ENCODE measurements at regions not wholly inside any gene's neighbourhood (a gene's known extent, or its start where the extent isn't known, plus 50 kb on each side); places are given as distances from the start of the nearest gene placed in this dataset.
"Not testable (repeated sequence)": the region's sequence is repeated elsewhere in the genome, so short reads cannot be mapped to it uniquely, and the experiment has no call there.

DNA sequence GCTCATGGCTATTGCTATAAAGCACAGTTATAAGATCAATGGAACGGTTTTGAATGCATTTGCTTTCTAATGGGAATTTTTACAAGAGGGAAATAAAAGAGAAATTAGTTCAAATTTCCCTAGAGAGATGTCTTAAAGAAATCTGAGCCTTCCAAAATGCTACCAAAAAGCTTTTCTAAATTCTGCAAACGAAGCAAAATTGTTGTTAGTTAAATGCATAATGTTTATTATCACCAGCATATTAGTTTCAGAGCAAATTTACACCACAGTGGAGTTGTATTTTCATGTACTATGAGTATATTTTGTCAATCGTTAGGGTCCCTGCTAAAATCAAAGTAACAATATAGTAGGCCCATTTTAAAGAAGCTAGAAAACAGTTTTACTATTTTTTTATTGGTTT is 67.4 kb upstream of the KIF2A start:
- H3K9me3 Mint-ChIP-seq (ENCODE audit: low read depth); H3K4me3 Mint-ChIP-seq; CTCF ChIA-PET; DNase-seq; H3K27me3 Mint-ChIP-seq; H3K27ac Mint-ChIP-seq; H3K36me3 Mint-ChIP-seq; ATAC-seq: not testable (repeated sequence)
- H3K4me1 Mint-ChIP-seq, result peaks cover 53% of the 10 kb centered on the region

GRCh38 chr5:62240494-62240893 is 65.5 kb upstream of the KIF2A start:
- H3K27me3 Mint-ChIP-seq, CTCF ChIA-PET: not testable (repeated sequence)

DNA sequence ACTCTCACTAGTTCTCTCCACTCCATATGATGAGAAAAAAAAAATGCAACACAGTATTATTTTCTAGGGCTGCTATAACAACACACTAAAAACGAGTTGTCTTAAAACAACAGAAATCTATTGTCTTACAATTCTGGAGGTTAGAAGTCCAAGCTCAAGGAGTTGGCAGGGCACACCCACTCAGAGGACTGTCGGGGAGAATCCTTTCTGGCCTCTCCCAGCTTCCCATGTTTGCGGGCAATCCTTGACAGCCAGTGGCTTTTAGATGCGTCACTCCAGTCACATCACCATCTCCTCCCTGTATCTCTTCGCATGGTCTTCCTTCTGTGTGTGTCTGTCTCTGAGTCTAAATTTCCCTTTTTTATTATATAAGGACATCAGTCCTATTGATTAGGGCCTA is 64.0 kb upstream of the KIF2A start:
- H3K27me3 Mint-ChIP-seq; CTCF ChIA-PET; ATAC-seq; H3K9me3 Mint-ChIP-seq (ENCODE audit: low read depth); H3K27ac Mint-ChIP-seq; H3K4me3 Mint-ChIP-seq; H3K36me3 Mint-ChIP-seq; DNase-seq: not testable (repeated sequence)
- H3K4me1 Mint-ChIP-seq, result peaks cover 31% of the 10 kb centered on the region

More at GRCh38 chr5:62240494-62240893, 65.5 kb upstream of the KIF2A start:
- H3K36me3 Mint-ChIP-seq; ATAC-seq; H3K4me3 Mint-ChIP-seq; DNase-seq; H3K9me3 Mint-ChIP-seq (ENCODE audit: low read depth): not testable (repeated sequence)
- H3K4me1 Mint-ChIP-seq, result peaks cover 41% of the 10 kb centered on the region
- peak overlapping the region; percentile 6 for H3K27ac Mint-ChIP-seq

DNA sequence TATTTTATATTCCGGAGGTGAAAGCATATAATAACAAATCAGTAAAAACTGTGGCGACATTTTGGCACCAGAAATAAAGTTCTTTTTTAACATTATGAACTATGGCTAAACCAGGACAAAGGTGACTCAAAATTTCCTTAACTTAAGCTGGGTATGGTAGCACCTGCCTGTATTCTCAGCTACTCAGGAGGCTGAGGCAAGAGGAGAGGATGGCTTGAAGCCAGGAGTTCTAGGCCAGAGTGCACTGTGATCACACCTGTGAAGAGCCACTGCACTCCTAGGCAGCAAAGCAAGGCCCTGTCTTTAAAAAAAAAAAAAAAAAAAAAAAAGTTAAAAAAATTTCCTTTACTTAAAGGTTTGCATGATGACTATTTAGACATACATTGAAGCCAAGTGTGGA is 63.0 kb upstream of the KIF2A start:
- ATAC-seq; H3K27ac Mint-ChIP-seq; H3K36me3 Mint-ChIP-seq; H3K4me3 Mint-ChIP-seq; DNase-seq; H3K27me3 Mint-ChIP-seq; H3K9me3 Mint-ChIP-seq (ENCODE audit: low read depth): not testable (repeated sequence)
- peaks cover 25% of the 10 kb centered on the region for H3K4me1 Mint-ChIP-seq
- CTCF ChIA-PET, result interaction anchor here (0.7 kb wide), 2 partner anchors 30 to 120 kb away, joined by 4 read pairs; no protein-coding TSS in a partner anchor

- H3K36me3 Mint-ChIP-seq; H3K27me3 Mint-ChIP-seq; H3K9me3 Mint-ChIP-seq (ENCODE audit: low read depth); H3K27ac Mint-ChIP-seq; H3K4me3 Mint-ChIP-seq; DNase-seq; ATAC-seq; CTCF ChIA-PET: not testable (repeated sequence)
- peaks cover 22% of the 10 kb centered on the region for H3K4me1 Mint-ChIP-seq
These were observed 57.8 kb upstream of the KIF2A start for GRCh38 chr5:62248192-62248591.

GRCh38 chr5:62250085-62250484 is 55.9 kb upstream of the KIF2A start:
- Mint-ChIP-seq H3K9me3 (ENCODE audit: low read depth) (peaks cover 11% of the 10 kb centered on the region), H3K4me1 (peaks cover 23% of the 10 kb centered on the region), H3K36me3 (peaks cover 19% of the 10 kb centered on the region)
- H3K27ac Mint-ChIP-seq, ATAC-seq, CTCF ChIA-PET, H3K4me3 Mint-ChIP-seq, H3K27me3 Mint-ChIP-seq, DNase-seq: not testable (repeated sequence)

DNA sequence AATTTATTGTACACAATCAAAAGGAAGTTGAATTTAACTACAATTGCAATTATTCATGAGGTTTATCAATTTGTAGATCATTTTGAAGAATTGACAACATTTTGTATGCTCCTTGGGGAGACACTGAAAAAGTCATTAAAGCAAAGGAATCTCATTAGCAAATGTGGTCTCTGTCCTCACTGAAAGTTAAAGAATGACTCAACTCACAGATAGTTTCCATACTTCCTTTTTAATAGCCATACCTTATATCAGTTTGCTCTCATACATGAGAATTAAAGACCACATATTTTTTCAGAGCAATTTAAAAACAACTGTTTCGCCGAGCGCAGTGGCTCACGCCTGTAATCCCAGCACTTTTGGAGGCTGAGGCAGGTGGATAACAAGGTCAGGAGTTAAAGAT is 55.1 kb upstream of the KIF2A start:
- Mint-ChIP-seq H3K36me3 (peaks cover 21% of the 10 kb centered on the region), H3K4me1 (peaks cover 26% of the 10 kb centered on the region), H3K9me3 (ENCODE audit: low read depth) (peaks cover 11% of the 10 kb centered on the region)
- H3K27ac Mint-ChIP-seq, H3K4me3 Mint-ChIP-seq, ATAC-seq, DNase-seq, H3K27me3 Mint-ChIP-seq, CTCF ChIA-PET: not testable (repeated sequence)

DNA sequence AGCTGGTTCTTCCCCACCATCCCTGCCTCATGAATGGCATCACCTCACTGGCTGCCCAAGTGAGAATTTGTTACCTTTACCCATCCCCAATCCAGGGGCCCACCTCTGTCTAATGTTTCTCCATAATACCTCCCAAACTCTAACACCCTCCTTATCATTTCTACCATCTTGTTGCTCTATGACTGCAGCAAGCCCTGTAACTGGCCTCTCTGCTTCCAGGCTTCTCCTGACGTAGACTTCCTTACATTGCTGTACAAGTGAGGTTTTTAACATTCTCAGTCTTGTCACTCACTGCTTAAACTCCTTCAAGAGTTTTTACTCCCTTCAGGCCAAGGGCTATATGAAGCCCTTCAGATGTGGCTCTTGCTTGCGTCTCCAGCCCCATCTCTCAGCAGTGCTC is 53.5 kb upstream of the KIF2A start:
- peaks cover 11% of the 10 kb centered on the region for H3K9me3 Mint-ChIP-seq (ENCODE audit: low read depth)
- H3K4me3 Mint-ChIP-seq, CTCF ChIA-PET, H3K27me3 Mint-ChIP-seq, H3K27ac Mint-ChIP-seq, ATAC-seq, DNase-seq: not testable (repeated sequence)
- peaks cover 21% of the 10 kb centered on the region for H3K36me3 Mint-ChIP-seq
- H3K4me1 Mint-ChIP-seq, result peaks cover 37% of the 10 kb centered on the region

DNA sequence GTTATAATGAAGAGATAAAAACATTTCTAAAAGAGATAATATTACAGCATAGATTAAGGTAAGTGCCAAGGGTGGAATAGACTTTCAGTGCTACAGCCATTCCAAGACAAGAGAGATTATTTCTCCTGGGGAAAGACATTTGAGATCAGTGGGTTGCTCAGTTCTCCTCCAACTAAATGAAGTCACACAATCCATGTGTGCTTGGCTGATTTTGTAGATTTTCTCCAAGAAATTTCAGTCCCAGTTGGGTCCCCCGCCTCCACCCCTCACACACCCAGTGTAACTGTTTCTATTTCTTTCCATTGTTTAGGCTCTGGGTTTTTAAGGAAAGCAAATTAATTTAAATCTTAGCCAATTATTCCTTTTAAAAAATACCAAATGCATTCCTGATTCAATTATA is 50.5 kb upstream of the KIF2A start:
- Mint-ChIP-seq H3K36me3 (peaks cover 29% of the 10 kb centered on the region), H3K9me3 (ENCODE audit: low read depth) (peaks cover 16% of the 10 kb centered on the region), H3K4me1 (peaks cover 44% of the 10 kb centered on the region), H3K27ac (peak overlapping the region; percentile 51)
- DNase-seq, H3K27me3 Mint-ChIP-seq, H3K4me3 Mint-ChIP-seq, CTCF ChIA-PET, ATAC-seq: not testable (repeated sequence)

DNA sequence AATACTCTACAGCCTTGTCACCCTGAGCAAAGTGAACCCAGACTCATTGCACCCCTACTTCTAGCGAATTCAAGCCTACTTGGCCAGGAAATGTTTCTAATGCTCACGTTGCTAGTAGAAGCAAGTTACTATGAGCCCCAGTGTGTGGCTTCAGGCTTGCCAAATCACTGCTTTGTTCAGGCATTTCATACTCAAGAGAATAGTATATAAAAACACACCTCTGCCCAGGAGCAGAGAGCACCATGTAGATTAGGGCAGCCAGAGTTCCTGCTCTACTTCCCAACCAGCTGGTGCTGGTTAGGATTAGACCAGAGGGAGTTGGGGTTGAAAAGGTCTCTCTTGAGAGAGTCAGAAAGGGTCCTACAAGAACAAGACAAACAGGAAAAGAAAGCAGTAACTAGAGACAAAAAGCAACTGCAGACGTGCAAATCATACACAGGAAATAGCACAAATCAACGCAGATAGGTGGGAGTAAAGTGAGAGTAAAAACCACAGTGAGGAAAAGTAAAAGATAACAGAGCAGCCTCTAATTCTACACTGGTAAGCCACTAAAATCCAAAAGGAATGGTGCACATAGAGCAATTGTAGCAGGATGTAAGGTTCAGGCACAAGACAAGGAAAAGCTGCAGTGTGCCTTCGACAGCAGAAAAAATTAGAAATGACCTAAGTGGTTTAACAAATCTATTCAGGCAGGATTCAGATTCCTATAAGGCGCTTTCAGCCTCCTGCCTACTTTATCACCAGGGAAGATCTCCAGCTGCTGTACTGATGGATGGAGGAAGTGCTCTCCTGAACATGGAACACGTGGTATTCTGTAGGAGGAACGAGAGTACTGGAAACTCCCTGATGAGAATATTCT is 49.6 kb upstream of the KIF2A start:
- peaks cover 17% of the 10 kb centered on the region for H3K9me3 Mint-ChIP-seq (ENCODE audit: low read depth)
- H3K27me3 Mint-ChIP-seq, result no peaks in the 10 kb centered on the region
- H3K36me3 Mint-ChIP-seq, result peaks cover 29% of the 10 kb centered on the region
- H3K4me3 Mint-ChIP-seq, result peak overlapping the region; percentile 43
- DNase-seq (peak; percentile 44), ATAC-seq (peak; percentile 81)
- H3K4me1 Mint-ChIP-seq, result peaks cover 47% of the 10 kb centered on the region
- peak overlapping the region; percentile 89 for H3K27ac Mint-ChIP-seq
- CTCF ChIA-PET, result no interaction called here

Measured in activated CD8-positive, alpha-beta memory T cell treated with anti-CD3 and anti-CD28 coated beads, Interleukin-2, amount 10 ng/mL, durations not matched to agents 7 days and 5 days (primary cell).